Type B pancreatic cell (in vitro differentiated cells): ENCODE measurements at regions not wholly inside any gene's neighbourhood (a gene's known extent, or its start where the extent isn't known, plus 50 kb on each side); places are given as distances from the start of the nearest gene placed in this dataset.
"Not testable (repeated sequence)": the region's sequence is repeated elsewhere in the genome, so short reads cannot be mapped to it uniquely, and the experiment has no call there.

ENCODE experiments used
- DNase-seq: peaks from one replicate; pipeline ENCODE4 v3.0.0; 2021; ENCODE audit warnings: mixed read lengths; ENCODE audit not compliant: unreplicated experiment; ENCODE audit errors: extremely low spot score
- H3K27ac Mint-ChIP-seq: 2 replicates; pipeline ENCODE4 v1.8.0; 2021; ENCODE audit warnings: mild to moderate bottlenecking, mixed read lengths
- H3K27me3 Mint-ChIP-seq: 2 replicates; pipeline ENCODE4 v1.8.0; 2021; ENCODE audit warnings: mixed read lengths
- H3K36me3 Mint-ChIP-seq: 2 replicates; pipeline ENCODE4 v1.8.0; 2021; ENCODE audit warnings: mixed read lengths
- H3K4me1 Mint-ChIP-seq: one replicate; pipeline ENCODE4 v1.8.0; 2021; ENCODE audit warnings: mixed read lengths; ENCODE audit not compliant: unreplicated experiment
- H3K4me3 Mint-ChIP-seq: 2 replicates; pipeline ENCODE4 v1.8.0; 2021; ENCODE audit warnings: mild to moderate bottlenecking, mixed read lengths
- H3K9me3 Mint-ChIP-seq: 2 replicates; pipeline ENCODE4 v1.8.0; 2021; ENCODE audit warnings: mixed read lengths
- TF ChIP-seq, protein P1 (sequence below): fragments of 200-600 bp; sonication (generic); conservative IDR thresholded peaks from 2 replicates; pipeline ENCODE4 v1.5.0; 2021; ENCODE audit warnings: antibody characterized with exemption, mild to moderate bottlenecking

DNA sequence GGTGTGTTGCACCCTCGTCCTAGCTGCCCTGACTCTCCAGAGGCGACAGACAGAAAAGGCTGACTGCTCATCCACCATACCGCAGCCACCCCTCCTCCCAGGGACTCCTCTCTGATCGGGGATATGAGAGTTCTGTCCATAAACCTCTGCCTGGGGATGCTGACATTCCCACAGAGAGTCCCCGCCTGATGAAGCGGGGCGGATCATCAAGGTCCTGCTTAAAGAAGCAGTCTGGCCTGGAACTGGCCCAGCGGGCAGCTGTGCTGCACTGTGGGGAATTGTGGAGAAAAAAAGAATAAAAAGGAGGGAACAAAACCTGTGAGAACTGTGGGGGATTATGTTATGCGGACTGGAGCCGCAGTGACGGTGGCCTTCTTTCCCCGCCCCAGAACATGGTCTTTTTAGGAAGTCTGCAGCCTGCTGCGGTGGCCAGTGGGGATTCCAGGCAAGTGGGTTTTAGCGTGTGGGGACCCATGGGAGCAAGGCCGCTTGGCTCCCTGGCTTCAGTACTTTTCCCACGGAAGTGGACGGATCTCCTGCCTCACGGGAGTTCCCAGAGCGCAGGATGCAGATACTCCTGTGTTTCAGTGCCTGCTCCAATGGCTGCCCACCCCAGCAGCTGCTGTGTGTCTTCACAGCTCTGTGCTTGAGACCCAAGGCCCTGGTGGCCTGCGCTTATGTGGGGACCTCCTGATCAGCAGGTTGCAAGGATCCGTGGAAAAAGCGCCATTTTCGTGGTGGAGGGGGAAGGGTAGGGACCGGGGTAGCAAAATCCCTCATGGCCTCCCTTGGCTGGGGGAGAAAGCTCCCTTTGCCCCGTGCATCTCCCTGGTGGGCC is 1456.2 kb upstream of the SLC10A2 start:
- H3K27ac Mint-ChIP-seq = no peak overlapping the region
- no peaks in the 10 kb centered on the region for H3K4me1 Mint-ChIP-seq
- no peaks in the 10 kb centered on the region for H3K27me3 Mint-ChIP-seq
- H3K36me3 Mint-ChIP-seq = no peaks in the 10 kb centered on the region
- no peak for DNase-seq
- peaks cover 6% of the 10 kb centered on the region for H3K9me3 Mint-ChIP-seq
- TF ChIP-seq, protein P1, sequence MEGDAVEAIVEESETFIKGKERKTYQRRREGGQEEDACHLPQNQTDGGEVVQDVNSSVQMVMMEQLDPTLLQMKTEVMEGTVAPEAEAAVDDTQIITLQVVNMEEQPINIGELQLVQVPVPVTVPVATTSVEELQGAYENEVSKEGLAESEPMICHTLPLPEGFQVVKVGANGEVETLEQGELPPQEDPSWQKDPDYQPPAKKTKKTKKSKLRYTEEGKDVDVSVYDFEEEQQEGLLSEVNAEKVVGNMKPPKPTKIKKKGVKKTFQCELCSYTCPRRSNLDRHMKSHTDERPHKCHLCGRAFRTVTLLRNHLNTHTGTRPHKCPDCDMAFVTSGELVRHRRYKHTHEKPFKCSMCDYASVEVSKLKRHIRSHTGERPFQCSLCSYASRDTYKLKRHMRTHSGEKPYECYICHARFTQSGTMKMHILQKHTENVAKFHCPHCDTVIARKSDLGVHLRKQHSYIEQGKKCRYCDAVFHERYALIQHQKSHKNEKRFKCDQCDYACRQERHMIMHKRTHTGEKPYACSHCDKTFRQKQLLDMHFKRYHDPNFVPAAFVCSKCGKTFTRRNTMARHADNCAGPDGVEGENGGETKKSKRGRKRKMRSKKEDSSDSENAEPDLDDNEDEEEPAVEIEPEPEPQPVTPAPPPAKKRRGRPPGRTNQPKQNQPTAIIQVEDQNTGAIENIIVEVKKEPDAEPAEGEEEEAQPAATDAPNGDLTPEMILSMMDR = no peak
- no peak overlapping the region for H3K4me3 Mint-ChIP-seq

DNA sequence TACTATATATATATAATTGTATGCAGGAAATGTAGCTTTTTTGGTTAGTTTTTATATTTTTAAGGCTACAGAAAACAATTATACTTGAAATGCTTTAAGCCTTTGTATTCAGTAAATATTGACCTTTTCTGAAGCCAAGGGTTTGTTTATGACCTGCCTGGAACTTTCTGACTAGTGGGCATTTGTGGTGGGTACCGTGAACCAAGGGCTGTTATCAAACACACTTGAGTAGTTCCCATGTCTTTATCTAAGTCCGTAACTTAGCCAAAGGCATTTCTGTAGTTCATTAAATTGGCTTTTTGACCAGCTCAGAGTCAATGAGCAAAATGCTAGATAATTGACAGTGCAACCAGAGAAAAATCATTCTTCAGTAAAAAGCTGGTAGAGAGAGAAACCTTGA is 1444.2 kb upstream of the SLC10A2 start:
- Mint-ChIP-seq H3K9me3 (no peaks in the 10 kb centered on the region), H3K27ac (no peak overlapping the region), H3K4me1 (no peaks in the 10 kb centered on the region), H3K36me3 (no peaks in the 10 kb centered on the region), H3K4me3 (no peak overlapping the region), H3K27me3 (no peaks in the 10 kb centered on the region)
- TF ChIP-seq, protein P1 = no peak
- DNase-seq = no peak

DNA sequence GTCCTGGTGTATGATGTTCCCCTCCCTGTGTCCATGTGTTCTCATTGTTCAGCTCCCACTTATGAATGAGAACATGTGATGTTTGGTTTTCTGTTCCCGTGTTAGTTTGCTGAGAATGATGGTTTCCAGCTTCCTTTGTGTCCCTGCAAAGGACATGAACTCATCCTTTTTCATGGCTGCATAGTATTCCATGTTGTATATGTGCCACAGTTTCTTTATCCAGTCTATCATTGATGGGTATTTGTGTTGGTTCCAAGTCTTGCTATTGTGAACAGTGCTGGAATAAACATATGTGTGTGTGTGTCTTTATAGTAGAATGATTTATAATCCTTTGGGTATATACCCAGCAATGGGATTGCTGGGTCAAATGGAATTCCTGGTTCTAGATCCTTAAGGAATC is 1427.3 kb upstream of the SLC10A2 start:
- H3K36me3 Mint-ChIP-seq = not testable (repeated sequence)

DNA sequence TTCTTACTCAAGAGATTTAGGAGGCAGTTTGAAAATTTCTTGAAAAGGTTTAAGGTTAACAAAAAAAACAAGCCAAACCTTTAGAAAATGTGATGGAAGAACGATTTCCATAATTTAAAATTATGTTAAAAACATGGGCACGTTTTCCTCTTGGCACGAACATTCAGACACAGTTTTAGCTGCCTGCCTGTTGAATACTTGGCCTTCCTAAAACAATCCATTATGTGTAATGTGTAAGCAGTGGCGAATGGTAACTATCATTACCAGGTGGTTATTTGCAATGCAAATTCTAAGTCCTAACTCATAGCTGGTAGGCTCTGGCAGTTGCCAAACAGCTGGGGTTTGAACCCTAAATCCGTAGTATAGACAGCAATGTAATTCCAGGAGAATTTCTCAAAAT is 1425.7 kb upstream of the SLC10A2 start:
- peaks cover 7% of the 10 kb centered on the region for H3K4me1 Mint-ChIP-seq
- H3K9me3 Mint-ChIP-seq = no peaks in the 10 kb centered on the region
- H3K4me3 Mint-ChIP-seq = no peak overlapping the region
- no peak for DNase-seq
- H3K27me3 Mint-ChIP-seq = peaks cover 4% of the 10 kb centered on the region
- TF ChIP-seq, protein P1 = no peak
- no peak overlapping the region for H3K27ac Mint-ChIP-seq
- H3K36me3 Mint-ChIP-seq = no peaks in the 10 kb centered on the region

More for the DNA sequence above, 1427.3 kb upstream of the SLC10A2 start:
- H3K9me3 Mint-ChIP-seq, DNase-seq, H3K4me1 Mint-ChIP-seq, H3K27ac Mint-ChIP-seq, H3K4me3 Mint-ChIP-seq, H3K27me3 Mint-ChIP-seq: not testable (repeated sequence)

DNA sequence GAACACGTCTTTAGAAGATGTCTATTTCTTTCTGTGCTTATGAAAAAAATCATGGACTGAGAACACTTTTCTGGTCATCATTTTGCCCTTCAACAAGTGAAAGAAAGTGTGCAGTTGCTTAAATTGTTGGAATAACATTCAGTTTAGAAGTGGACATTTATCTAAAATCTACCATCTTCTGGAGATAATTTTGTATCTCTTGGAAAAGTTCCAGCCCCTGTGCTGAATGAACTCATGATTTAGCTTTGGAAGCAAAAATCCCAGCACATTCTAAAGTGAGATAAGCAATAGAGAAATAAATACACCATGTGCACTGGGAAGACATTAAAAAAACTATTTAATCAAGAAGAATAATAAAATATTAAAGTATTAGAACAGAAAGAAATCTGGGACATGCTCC is 1420.8 kb upstream of the SLC10A2 start:
- Mint-ChIP-seq H3K27me3 (peaks cover 4% of the 10 kb centered on the region), H3K4me3 (no peak overlapping the region), H3K4me1 (peaks cover 9% of the 10 kb centered on the region), H3K9me3 (no peaks in the 10 kb centered on the region), H3K27ac (no peak overlapping the region), H3K36me3 (no peaks in the 10 kb centered on the region)
- no peak for DNase-seq
- TF ChIP-seq, protein P1 = no peak

DNA sequence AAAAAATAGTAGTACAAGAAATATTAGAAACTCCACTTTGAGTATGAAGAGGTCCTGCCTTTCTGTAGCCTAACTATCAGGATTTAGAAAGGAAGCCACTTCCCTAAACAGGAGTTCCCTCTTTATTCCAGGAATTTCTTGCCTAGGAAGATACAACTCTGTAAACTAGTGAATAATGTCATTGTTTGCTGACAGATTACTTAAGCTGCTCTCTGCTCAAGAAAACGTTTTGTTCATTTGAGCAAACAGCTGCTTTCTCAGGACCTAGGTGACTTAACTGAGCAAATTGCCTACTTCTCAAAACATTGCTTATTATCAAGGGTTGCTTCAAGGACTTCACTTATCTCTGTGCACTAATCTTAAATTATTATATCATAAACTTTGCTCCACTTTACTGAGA is 1419.4 kb upstream of the SLC10A2 start:
- TF ChIP-seq, protein P1 = no peak
- peaks cover 9% of the 10 kb centered on the region for H3K4me1 Mint-ChIP-seq
- H3K27ac Mint-ChIP-seq = no peak overlapping the region
- H3K36me3 Mint-ChIP-seq = no peaks in the 10 kb centered on the region
- DNase-seq = no peak
- H3K4me3 Mint-ChIP-seq = no peak overlapping the region
- H3K27me3 Mint-ChIP-seq = peaks cover 4% of the 10 kb centered on the region
- no peaks in the 10 kb centered on the region for H3K9me3 Mint-ChIP-seq
